GM12874 (cell line): ENCODE measurements at regions not wholly inside any gene's neighbourhood (a gene's known extent, or its start where the extent isn't known, plus 50 kb on each side); places are given as distances from the start of the nearest gene placed in this dataset.

Experiments
- TF ChIP-seq, protein P1 (sequence below): IDR thresholded peaks from 2 replicates; pipeline ENCODE4 v1.5.1; 2011; ENCODE audit warnings: low read depth, mild to moderate bottlenecking, control low read depth, low read length, moderate library complexity; ENCODE audit not compliant: insufficient read depth

DNA sequence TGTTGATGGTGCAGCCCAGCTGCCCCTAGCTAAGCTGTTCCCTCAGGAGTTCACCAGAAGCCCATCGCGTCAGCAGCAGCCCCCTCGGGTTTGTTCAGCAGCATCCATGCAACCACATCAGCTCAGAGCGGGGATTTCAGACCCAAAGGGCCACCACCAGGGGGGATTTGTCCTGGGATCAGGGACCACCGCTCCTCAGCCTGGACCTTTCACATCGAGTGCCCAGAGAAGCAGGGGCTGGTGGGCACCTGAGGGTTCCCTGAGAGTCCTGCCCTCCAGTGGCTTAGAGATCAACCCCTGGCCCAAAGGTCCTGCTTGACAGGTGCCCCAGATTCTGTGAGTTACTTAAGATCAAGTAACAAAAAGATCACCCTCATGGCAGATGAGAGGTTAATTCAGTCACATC, 65.9 kb upstream of the C14orf180 start:
- TF ChIP-seq, protein P1, sequence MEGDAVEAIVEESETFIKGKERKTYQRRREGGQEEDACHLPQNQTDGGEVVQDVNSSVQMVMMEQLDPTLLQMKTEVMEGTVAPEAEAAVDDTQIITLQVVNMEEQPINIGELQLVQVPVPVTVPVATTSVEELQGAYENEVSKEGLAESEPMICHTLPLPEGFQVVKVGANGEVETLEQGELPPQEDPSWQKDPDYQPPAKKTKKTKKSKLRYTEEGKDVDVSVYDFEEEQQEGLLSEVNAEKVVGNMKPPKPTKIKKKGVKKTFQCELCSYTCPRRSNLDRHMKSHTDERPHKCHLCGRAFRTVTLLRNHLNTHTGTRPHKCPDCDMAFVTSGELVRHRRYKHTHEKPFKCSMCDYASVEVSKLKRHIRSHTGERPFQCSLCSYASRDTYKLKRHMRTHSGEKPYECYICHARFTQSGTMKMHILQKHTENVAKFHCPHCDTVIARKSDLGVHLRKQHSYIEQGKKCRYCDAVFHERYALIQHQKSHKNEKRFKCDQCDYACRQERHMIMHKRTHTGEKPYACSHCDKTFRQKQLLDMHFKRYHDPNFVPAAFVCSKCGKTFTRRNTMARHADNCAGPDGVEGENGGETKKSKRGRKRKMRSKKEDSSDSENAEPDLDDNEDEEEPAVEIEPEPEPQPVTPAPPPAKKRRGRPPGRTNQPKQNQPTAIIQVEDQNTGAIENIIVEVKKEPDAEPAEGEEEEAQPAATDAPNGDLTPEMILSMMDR = no peak

DNA sequence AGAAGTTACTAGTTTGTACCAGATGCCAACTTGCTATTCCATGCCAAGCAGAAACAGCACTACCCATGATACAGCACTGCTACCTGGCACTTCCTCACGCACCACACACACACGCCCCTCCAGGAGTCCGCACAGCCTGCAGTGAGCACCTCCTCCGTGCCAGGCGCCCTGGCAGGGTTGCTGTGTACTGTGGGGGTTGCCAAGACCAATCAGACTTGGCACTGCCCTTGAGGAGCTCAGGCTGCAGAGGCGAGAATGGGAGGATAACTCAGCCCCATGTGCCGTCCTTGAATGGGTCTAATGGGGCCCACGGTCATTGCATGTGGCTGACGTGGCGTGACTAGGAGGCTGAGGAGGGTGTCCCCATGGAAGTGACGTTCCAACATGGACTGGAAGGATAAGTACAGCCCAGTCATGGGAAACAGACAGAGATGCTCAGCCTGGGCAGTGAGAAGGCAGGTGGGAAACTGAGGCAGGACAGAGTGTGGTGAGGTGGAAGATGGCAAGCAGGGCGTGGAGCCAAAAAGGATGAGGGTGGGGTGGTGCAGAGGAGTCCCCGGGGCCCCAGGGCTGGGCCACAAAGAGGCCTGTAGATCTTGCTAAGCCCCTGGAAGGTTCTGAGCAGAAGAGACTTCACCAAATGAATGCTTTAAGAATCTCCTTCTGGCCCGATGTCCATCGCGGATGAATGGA, 65.3 kb upstream of the C14orf180 start:
- TF ChIP-seq, protein P1 = no peak

DNA sequence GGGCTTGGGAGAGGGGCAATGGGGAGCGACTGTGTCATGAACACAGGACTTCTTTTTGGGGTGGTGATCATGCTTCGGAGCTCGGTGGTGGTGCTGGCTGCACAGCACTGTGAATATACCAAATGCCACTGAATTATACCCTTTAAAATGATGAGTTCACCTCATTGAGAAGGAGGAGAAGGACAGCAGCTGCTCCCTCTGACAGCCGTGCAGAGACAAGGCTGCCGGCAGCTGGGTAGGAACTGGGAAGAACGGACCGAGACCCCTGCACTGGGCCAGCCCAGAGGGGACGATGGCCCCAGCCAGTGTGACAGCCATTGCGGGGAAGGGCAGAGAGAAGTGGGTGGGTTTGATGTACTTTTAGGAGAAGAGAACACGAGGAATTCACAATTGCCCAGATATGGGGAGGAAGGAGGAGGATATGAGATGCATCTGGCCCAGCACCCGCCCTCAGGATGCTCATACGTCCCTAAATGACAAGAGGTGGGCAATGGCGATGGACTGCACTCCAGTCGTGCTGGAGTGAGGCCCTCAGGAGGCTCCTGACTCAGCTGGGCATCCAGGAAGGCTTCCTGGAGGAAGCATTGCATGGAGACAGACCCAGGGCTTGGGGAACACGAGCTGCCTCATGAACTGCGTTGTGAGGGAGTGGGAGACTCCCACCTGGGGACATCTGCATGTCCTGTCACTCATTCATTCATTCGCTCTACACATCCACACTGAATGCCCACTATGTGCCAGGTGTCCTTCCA, 64.3 kb upstream of the C14orf180 start:
- TF ChIP-seq, protein P1 = no peak

DNA sequence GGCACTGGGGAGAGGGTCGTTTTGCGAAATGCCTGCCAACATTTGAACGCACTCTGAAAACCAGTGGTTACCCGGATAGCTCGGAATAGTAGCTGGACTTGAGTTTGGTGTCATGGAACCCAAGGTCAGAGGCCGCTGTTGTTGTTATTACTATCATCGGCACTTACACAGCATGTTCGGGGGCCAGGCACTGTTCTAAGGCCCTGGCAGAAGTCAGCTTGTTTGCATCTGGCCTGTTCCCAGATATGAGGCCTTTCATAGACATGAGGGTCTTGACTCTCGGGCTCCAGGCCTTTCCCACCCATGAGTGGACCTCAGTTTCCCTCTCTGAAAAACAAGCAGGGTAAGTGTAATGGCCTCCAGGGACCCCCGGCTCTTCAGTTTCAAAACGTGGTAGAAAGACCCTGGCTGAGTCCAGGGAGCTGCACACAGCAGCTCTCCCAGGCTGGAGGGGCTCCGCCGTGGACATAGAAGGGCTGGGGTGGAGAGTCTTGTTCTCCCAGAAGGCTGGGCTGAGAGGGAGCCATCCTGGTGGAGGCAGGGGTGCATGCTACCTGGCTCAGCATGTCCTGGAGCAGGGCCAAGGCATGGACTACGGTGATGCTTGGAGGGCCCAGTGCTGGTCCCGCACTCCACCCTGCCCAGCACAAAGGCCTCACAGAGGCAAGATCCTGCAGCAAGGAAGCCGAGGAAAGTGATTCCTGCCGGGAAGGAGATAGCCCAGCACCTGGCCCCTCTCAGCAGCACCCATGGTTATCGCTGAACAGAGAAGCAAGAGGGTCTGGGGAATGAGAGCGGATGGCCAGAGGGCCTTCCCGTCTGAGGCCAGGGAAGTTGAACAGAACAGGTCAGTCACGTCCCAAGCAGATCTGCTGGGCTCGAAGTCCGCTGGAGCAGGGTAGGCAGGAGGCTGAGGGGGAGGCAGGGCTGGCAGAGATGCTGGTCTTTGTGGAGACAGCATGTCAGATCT, 63.5 kb upstream of the C14orf180 start:
- TF ChIP-seq, protein P1 = no peak

DNA sequence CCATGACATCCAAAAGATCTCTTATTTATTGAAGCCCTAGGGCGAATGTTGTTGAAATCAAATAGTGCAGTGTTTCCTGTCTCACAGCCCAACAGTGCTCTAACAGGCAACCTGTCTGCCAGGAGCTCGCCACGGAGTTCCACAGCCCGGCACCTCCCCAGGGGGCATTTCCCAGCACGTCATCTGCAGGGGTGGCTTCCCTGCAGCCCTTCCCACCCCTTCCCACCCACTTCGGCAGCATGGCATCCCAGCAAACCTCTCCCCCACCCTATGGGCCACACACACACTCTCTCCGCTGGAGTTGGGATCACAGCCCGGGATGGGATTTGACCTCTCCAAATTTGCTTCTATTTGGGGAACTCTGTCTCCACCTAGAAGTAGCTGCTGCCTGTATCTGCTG, 62.7 kb upstream of the C14orf180 start:
- TF ChIP-seq, protein P1 = no peak

DNA sequence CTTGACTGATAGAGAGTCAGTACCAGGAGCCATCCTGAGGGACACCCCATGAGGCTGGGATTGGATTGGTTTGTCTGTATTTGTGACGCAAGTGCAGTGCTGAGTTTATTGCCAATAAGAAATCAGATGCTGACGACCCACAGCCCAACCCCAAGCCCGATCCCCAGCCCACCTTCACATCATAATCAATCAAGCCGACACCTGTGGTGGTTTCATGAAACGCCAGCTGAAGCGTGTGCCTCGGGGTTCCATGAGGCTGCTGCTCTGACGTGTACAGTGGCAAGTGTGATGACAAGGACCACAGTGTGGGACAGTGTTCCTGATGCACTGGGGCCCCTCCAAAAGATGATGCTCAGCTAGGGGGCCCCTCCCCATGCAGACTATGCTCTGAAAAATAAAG, 62.1 kb upstream of the C14orf180 start:
- TF ChIP-seq, protein P1 = no peak

DNA sequence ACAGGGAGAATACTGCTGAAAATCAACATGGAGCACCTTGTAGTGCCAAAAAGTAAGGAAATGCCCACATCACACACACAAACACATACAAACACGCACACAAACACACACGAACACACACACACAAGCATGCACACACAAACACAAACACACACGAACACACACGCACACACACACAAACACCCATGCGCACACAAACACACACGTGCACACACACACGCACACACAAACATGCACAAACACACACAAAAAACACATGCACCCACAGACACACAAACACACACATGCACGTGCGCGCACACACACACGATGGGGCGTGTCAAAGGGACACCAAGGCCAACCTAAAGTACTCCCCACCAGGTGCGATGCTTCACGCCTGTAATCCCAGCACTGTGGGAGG, 61.7 kb upstream of the C14orf180 start:
- TF ChIP-seq, protein P1 = no peak
